ENCODE measurements at regions not wholly inside any gene's neighbourhood (a gene's known extent, or its start where the extent isn't known, plus 50 kb on each side); places are given as distances from the start of the nearest gene placed in this dataset.

- ChIA-PET CTCF (no interaction called here), POLR2A (no interaction called here)
- TF ChIP-seq, protein P1, sequence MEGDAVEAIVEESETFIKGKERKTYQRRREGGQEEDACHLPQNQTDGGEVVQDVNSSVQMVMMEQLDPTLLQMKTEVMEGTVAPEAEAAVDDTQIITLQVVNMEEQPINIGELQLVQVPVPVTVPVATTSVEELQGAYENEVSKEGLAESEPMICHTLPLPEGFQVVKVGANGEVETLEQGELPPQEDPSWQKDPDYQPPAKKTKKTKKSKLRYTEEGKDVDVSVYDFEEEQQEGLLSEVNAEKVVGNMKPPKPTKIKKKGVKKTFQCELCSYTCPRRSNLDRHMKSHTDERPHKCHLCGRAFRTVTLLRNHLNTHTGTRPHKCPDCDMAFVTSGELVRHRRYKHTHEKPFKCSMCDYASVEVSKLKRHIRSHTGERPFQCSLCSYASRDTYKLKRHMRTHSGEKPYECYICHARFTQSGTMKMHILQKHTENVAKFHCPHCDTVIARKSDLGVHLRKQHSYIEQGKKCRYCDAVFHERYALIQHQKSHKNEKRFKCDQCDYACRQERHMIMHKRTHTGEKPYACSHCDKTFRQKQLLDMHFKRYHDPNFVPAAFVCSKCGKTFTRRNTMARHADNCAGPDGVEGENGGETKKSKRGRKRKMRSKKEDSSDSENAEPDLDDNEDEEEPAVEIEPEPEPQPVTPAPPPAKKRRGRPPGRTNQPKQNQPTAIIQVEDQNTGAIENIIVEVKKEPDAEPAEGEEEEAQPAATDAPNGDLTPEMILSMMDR (IDR thresholded peaks at IDR 0.05; ENCODE audit: insufficient read depth, low read length, missing control alignments) = no peak
- no peak overlapping the region for H3K4me3 ChIP-seq (ENCODE audit: low read depth, low read length)
- DNase-seq (ENCODE audit: low read depth, low spot score) = no peak
Measured at GRCh38 chr9:119991797-119992196, 588.2 kb downstream of the CDK5RAP2 start.

GRCh38 chr9:119986713-119987112 lies 593.3 kb downstream of the CDK5RAP2 start:
- no peak overlapping the region for H3K4me3 ChIP-seq (ENCODE audit: low read depth, low read length)
- DNase-seq (ENCODE audit: low read depth, low spot score) = no peak
- CTCF ChIA-PET = interaction anchor here (1.6 kb wide), 1 partner anchor 17 kb away, joined by 5 read pairs; no protein-coding TSS in a partner anchor
- TF ChIP-seq, protein P1 (IDR thresholded peaks at IDR 0.05; ENCODE audit: insufficient read depth, low read length, missing control alignments) = no peak
- POLR2A ChIA-PET = no interaction called here

DNA sequence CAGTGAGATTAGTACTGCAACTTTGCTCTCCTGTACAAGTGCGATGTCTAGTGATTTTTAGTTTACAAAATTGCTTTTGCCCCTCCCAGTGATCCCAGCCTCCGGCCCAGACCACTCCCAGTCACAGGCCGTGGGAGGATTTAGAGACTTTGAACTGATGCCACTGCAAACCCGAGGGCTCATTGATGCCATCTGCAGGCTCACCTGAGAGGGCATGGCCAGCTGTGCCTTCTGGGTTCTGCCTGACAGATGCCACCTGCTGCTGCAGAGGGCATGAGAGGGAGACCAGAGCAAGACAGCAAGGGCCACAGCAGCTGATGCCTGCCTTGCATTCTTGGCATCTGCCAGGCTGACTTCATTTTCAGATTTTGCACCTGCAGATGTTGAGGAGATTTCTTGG lies 593.8 kb downstream of the CDK5RAP2 start:
- no peak overlapping the region for H3K4me3 ChIP-seq (ENCODE audit: low read depth, low read length)
- TF ChIP-seq, protein P1 (IDR thresholded peaks at IDR 0.05; ENCODE audit: insufficient read depth, low read length, missing control alignments) = no peak
- no peak for DNase-seq (ENCODE audit: low read depth, low spot score)
- ChIA-PET POLR2A (no interaction called here), CTCF (interaction anchor here (1.6 kb wide), 1 partner anchor 17 kb away, joined by 5 read pairs; no protein-coding TSS in a partner anchor)

GRCh38 chr9:119974026-119974425 lies 604.8 kb upstream of the BRINP1 start:
- DNase-seq (ENCODE audit: low read depth, low spot score) = no peak
- ChIA-PET POLR2A (no interaction called here), CTCF (no interaction called here)
- TF ChIP-seq, protein P1 (IDR thresholded peaks at IDR 0.05; ENCODE audit: insufficient read depth, low read length, missing control alignments) = no peak
- no peak overlapping the region for H3K4me3 ChIP-seq (ENCODE audit: low read depth, low read length)

DNA sequence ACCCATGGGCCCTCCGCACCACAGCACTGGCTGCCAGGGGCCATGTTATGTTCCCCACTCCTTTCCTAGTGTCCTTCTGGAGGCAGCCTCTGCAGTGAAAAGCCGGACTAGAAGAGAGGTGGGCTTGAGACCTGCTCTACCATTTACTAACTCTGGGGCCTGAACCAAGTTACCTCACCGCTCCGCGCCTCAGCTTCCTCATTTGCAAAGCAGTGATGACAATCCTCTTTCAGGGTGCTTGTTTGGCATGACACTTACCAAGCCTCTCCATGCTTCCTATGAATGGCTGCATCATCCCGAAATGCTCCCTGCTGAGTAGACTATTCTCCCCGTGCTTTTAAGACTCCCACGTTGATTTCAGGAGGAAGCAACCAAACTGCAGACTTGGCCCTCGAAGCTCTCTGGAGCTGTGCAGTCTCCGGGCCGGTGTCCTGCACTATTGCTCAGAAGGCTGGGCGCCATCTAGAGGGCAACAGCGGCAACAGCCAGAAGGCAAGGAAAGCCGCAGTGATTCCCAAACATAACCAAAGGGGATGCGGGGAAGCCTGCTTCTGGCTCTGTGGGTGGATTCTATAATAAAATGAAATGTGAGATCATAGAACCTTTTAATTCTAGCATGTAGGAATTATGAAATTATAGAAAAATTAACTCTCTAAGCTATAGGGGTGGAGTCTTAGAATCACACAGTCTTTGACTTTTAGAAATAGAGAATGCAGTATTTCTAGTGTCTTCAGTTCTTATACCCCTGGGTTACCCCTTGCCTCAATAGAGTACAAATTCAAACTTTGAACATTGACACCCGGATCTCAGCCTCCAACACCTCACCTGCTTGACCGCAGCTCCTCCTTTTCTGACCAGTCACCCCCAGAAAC lies 599.8 kb upstream of the BRINP1 start:
- CTCF ChIA-PET = interaction anchor here (0.7 to 7.0 kb wide), 19 partner anchors 7 to 509 kb away, joined by 3 to 97 read pairs (median 5); no protein-coding TSS in a partner anchor
- POLR2A ChIA-PET = no interaction called here
- H3K4me3 ChIP-seq (ENCODE audit: low read depth, low read length) = no peak overlapping the region
- peak; percentile 28 for DNase-seq (ENCODE audit: low read depth, low spot score)
- TF ChIP-seq, protein P1 (IDR thresholded peaks at IDR 0.05; ENCODE audit: insufficient read depth, low read length, missing control alignments) = peak; percentile 98

DNA sequence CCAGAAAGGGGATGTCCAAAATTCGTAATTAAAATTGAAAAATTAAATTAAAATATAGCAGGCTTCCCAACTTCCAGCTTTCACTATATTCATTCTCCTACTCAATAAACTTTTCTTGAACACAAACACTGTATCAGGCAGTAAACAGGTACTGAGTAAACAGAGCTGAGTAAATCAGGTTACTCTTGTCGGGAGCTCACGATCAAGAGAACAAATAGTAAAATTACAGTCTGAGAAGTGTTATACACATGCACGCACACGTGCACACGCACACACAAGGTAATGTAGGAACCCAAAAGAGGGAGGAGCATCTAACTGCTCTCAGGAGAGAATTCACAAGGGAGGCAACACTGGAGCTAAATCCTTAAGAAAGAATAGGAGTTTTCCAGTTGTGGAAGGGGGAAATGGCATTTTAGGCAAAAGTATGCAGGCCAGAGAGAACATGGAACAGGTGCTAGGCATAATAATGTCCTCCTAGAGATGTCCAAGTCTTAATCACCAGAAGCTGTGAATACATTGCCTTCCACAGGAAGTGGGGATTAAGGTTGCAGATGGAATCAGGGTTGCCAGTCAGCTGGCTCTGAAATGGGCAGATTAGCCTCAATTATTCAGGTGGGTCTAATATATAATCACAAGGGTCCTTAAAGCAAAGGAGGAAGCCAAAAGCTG lies 598.8 kb upstream of the BRINP1 start:
- CTCF ChIA-PET = interaction anchor here (0.8 to 7.0 kb wide), 12 partner anchors 8 to 510 kb away, joined by 3 to 97 read pairs (median 8); no protein-coding TSS in a partner anchor

More for the DNA sequence above, 598.8 kb upstream of the BRINP1 start:
- TF ChIP-seq, protein P1 (IDR thresholded peaks at IDR 0.05; ENCODE audit: insufficient read depth, low read length, missing control alignments) = no peak
- no peak overlapping the region for H3K4me3 ChIP-seq (ENCODE audit: low read depth, low read length)
- no peak for DNase-seq (ENCODE audit: low read depth, low spot score)
- POLR2A ChIA-PET = no interaction called here
